T47D (cell line): ENCODE measurements at regions not wholly inside any gene's neighbourhood (a gene's known extent, or its start where the extent isn't known, plus 50 kb on each side); places are given as distances from the start of the nearest gene placed in this dataset.
A peak's percentile ranks its signal among the peaks of the same experiment; 100 is the strongest.

Source experiments
- DNase-seq, 2 experiments: peaks; one replicate each; pipeline versions ENCODE4 v3.0.0 to v3.0.0-alpha.2; 2011 to 2012; ENCODE audit warnings: low read depth in 1 of 2, low spot score in 1 of 2
- JUND ChIP-seq: IDR thresholded peaks from 2 replicates; pipeline ENCODE4 v1.6.1; 2012; ENCODE audit warnings: low read depth
- in situ Hi-C: cut with HindIII; loops from 2 replicates; pipeline ENCODE4 v1.10.0; 2016; ENCODE audit warnings: low sequenced_read_pairs, low pct_unique_long_range_greater_than_20kb

DNA sequence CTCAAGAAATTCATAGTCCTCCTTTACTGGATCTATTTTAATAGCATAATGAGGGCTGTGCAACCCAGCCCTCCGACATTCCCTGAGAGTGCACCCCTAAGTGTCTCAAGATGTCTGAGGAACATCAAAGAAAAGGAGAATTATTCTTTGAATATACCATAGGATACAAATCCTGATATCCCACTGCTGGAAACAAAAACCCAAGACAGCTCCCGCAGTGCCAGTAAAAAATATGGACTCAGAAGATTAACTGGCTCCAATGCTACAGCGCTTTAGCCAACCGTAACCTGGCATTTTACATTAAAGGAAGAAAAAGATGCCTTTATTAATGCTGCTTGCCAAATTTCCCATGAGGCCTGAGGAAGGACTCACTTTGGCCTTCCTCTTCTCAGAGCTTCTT lies 168.4 kb downstream of the TTC32 start:
- no peak for DNase-seq
- no peak for TF ChIP-seq JUND
- in situ Hi-C loops: no loop called here

DNA sequence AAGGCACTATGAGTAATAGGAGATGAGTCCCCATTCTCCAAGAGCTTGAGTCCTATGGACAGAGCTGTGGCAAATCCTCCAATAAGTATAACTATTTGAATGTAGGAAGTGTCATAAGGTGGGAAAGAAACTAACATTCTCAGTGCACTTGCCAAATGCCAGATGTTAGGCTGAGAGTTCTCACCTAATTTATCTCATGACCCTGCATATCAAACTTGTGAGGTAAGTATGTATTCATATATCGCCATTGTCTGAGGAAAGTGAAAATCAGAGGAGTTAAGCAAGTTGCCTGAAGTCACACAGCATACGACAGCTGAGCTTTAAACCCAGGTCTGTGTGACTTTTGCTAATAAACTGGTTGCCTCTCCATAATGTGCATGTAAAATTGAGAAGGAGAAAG lies 169.5 kb downstream of the TTC32 start:
- in situ Hi-C loops: no loop called here
- no peak for TF ChIP-seq JUND
- no peak for DNase-seq

DNA sequence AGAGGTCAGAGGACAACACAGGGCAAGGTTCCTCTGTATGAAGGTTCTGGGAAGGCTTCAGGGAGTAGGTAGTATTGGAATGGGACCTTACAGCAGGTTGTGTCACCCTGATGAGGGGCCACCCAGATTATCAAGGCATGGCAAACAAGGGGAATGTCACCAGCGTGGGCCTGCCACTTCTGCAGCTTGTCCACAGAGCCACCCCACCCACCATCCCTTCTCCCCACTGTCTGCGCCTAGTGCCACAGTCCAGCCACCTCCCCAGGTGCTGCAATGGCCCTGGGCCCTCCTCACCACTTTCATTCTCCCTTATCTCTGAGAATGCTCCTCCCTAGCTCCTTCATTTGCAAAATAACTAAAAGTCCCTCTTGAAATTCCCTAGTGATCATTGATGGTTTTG lies 170.3 kb downstream of the TTC32 start:
- in situ Hi-C loops: no loop called here
- TF ChIP-seq JUND: no peak
- DNase-seq: no peak

DNA sequence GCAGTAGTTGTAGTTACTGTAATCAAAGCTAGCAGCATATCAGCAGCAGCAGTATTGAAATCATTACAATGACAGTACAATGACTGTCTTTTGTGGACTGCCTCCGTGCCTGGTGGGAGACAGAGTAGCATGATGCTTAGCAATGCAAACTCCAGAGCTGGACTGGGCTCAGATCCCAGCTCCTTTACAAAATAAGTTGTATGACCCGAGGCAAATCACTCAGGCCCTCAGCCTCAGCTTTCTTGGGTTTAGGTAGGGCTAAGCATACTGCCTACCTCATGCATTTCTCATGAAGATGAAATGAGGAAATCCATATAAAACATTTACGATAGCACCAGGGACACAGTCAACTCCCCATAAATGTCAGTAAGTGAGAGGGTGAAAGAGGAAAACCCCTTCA lies 170.7 kb downstream of the TTC32 start:
- no peak for DNase-seq
- no peak for TF ChIP-seq JUND
- in situ Hi-C loops: no loop called here

DNA sequence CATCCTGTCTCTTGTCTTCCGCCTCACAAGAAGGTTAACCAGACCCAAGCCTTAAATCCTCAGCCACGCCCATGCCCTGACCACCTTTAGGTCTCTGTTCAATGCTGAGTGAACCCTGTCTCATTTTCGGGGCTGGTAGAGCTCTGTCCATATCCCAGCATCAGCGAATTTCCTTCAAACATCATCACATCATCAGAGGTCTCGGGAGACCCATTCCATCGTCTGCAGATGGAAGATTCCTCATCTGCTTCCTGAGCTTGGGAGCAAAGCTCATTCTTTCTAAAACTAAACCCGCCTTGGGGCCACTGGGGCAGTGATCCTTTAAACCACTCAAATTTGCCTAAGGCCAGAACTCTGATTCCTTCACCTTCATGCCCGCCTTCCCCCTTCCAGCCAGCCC lies 173.7 kb downstream of the TTC32 start:
- DNase-seq: no peak
- in situ Hi-C loops: no loop called here
- no peak for TF ChIP-seq JUND

DNA sequence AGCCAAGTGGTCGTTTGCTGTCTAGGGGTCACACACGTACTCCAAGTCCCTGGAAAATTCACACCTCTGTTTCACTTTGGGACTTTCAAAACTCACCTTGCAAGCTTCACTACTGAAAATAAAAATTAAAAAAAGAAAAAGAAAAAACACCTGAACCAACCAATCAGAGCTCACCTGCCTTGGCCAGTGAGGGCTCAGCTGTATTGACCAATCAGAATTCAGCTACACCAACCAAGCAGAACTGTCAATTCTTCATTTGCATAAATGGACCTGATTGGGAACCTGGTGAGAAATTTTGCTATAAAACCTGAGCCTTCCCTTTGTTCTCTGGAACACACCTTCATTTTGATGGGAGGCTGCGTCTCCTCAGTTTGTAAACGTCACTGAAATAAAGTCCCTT lies 176.4 kb downstream of the TTC32 start:
- in situ Hi-C loops: no loop called here
- TF ChIP-seq JUND: no peak
- DNase-seq: peak in 1 of 2 experiments; percentile 10

DNA sequence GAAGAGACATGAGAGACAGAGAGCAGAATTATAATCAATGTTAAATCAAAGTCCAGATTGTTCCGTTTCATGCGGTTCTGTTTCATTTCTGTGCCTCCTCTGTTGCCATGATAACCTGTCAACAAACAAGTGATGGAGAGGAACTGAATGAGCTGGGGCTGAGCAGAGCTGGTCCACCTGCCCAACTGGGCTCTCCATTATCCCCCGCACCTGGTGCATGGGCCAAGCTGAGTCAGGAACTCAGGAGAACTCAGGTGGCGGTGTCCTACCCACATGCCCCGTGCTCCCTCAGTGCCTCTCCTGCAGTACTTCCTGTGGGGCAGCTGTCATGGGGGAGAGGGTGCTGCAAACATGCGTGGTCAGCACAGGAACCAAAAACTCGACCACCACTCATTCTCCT lies 178.8 kb downstream of the TTC32 start:
- TF ChIP-seq JUND: no peak
- DNase-seq: no peak
- in situ Hi-C loops: no loop called here

DNA sequence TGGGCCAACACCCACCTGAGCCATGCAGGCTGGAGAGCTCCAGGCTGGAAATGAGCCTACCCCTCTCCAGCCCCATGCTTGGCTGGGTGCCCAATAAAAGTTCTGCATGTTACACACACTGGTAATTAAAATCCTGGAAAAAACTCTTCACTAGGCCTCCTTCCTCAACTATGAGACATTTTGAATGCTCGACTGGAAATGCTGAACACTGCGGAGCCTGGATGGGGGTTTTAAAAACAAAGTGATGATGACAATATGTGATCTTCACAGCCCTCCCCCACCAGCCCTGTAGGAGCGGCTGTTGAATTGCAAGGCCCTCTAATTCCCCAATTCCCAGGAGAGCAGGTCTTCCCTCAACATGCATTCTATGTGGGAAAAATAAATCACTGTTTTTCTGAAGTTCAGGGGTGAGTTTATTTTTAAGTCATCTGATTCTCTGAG lies 179.2 kb downstream of the TTC32 start:
- TF ChIP-seq JUND: no peak
- DNase-seq: no peak
- in situ Hi-C loops: no loop called here

DNA sequence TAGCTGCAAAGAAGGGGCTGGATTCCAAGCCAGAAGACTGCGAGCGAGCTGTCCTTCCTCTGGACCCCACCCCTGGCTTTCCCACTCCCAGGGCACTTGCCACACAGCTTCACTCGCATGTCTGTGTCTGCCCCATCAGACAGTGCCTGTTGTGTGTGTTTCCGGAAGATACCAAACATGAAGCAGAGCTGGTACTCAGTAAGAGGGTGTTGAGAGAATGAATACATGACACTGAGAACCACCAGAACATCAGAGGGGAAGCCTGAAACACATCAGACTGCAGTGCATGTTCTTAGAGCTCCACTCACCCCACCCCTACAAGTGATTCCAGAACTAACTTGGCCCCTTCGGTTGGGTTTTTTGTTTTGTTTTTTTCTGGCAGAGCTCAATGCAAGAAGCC lies 181.5 kb downstream of the TTC32 start:
- TF ChIP-seq JUND: no peak
- no peak for DNase-seq
- in situ Hi-C loops: no loop called here

DNA sequence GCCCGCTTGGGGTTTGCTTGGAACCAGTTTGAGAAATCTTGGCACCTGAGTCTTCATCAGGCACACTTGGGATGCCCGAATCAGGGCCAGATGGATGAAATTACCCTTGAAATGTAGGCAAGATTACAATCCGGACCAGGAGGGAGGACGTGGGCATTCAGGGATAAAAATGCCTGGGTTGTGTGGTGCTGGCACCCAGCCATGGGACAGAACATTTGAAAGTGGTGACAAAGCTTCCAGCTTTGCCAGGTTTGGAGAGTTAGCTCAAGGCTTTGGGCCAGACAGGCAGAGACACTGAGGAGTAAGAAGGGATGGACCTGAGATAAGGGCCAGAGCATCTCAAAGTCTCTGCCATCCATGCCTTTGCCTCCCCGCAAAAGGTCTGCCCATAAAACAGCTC lies 182.2 kb downstream of the TTC32 start:
- TF ChIP-seq JUND: no peak
- DNase-seq: no peak
- in situ Hi-C loops: no loop called here

DNA sequence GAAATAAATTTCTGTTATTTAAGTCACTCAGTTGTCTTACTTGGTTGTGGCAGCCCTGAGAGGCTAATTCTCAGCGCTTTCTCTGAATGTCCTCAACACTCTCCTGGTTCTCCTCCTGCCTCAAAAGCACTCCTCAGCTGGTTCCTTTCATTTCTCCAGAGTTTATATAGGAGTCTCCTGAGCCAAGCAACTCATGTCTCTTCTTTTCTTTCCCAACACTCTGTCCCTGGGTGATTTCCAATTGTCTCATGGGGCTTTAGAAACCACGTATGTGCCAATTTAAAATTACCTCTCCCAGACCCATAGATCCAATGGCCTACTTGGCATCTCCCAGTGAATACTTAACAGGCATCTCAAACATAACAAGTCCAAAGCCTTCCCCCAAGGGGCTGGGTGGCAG lies 184.3 kb downstream of the TTC32 start:
- no peak for DNase-seq
- in situ Hi-C loops: no loop called here
- no peak for TF ChIP-seq JUND

DNA sequence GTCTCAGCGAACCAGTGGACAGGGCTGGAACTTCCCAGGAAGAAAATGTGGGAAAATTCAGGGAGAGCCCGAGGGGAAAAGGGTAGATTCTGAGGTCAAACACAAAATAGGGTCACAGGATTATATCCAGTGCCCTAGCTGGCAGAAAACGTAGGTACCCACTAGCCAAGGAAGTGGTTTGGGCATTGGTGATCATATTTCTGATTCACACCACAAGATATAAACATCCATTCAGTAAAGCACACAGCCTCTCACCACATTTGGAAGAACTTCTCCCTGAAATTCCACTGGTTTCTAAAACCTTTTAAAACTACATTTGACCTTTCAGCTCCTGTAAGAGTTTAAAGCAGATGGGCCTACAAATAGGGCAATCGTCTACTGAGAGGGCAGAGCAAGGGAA lies 186.9 kb downstream of the TTC32 start:
- TF ChIP-seq JUND: no peak
- in situ Hi-C loops: no loop called here
- DNase-seq: no peak

DNA sequence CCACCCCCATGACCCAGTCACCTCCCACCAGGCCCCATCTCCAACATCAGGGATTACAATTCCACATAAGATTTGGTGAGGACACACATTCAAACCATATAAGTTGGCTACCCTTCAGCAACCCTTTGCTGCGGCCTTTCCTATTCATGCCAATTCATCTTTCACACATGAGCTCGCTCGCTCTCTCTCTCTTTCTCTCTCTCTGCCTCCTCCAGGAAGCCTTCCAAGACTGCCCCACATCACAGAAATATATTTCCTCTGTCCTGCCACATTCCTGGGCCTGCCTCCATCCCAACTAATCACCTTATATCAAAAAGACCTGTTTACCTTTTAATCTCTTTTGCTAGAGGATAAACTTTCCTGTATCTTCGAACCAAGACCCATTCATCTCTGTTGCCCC lies 188.9 kb downstream of the TTC32 start:
- no peak for TF ChIP-seq JUND
- in situ Hi-C loops: no loop called here
- no peak for DNase-seq

DNA sequence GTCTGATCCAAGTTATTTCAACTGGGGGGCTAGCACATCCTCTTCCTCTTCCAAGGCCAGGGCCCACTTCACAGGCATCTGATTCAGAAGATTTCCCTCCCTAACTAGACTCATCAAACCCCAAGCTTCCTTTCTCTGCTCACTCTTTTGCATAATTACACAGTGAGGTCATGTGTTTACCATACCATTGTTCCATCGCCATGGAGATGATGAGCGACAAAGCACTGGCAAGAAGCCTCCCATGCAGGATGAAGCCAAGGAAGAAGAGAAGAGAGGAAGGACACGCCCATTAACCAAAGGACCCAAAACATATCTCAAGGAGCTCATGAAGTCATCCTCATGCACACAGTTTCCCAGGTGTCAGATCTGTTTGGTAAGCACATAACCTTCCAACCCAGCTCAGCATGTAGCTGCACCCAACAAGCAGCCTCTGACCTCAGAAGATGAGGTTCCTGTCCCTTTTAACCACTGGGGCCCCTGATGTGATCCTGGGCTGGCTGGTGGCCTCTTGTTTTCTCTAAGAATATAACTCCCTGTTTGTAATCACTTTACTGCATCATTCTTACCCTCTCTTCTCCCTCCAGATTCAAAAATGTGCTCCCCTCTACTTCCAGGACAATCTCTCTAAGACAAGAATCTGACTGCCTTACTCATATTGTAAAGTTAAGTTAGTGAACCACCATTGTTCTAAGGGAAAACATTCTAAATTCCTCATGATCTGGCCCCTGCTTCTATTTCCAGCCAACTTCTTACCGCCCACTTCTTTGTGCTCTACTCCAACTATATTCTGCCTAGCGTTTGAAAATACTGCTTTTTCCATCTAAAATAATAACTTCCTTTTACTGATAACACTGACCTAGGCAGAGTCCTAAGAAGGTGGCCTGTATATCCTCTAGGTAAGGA lies 190.1 kb downstream of the TTC32 start:
- no peak for TF ChIP-seq JUND
- in situ Hi-C loops: no loop called here
- peak; percentile 5 to 58 for DNase-seq
